NT2/D1 (cell line): ENCODE measurements at regions not wholly inside any gene's neighbourhood (a gene's known extent, or its start where the extent isn't known, plus 50 kb on each side); places are given as distances from the start of the nearest gene placed in this dataset.

ENCODE experiments used
- YY1 ChIP-seq: IDR thresholded peaks from 2 replicates; pipeline ENCODE4 v1.6.1; 2011; ENCODE audit not compliant: insufficient read length, insufficient read depth
- ZNF274 ChIP-seq: IDR thresholded peaks from 2 replicates; pipeline ENCODE4 v1.6.1; 2011; ENCODE audit warnings: mild to moderate bottlenecking, low read depth, low read length

DNA sequence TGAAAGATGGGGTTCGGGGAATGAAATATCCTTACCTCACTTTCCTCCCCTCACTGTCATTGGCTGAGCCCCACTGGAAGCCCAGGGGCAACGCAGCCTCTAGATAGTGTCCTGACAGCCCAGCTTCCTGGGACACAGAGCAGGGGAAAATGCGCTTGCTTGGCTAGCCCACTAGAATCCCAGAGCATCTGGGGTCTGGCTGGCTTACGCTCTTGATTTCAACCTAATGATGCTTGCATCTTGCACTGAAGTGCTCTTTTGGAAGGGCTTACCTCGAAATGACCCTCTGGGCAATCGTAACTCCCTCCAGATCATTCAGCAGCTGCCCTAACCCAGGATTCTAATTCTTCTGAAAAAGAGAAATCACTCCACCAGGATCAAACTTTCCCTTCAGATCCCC, 147.6 kb downstream of the SOX9 start:
- TF ChIP-seq YY1 (no peak), ZNF274 (no peak)
